ENCODE measurements at regions not wholly inside any gene's neighbourhood (a gene's known extent, or its start where the extent isn't known, plus 50 kb on each side); places are given as distances from the start of the nearest gene placed in this dataset.

DNA sequence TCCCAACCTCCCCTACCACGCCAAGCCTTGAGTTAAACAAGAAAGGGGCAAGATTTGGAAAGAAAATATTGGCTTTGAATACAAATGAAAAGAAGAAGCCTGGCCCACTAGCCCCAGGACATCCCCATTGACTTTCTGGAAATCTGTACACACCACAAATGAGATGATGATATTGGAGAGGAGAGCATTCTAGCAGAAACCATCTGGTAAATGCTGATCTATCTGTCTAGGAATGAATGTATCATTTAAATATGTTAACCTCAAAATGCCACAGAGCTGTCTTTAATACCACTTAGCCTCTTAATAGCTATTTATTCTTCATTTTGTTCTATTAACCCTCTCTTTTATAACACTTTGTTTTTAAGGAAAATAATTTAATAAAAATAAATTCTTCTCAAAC is 270.2 kb upstream of the PDE4D start:
- no peak for DNase-seq
- Histone ChIP-seq H3K4me3 (no peak overlapping the region), H3K27ac (no peak overlapping the region), H3K27me3 (no peaks in the 10 kb centered on the region), H3K36me3 (no peaks in the 10 kb centered on the region), H3K4me1 (no peaks in the 10 kb centered on the region), H3K9me3 (peaks cover 0 to 3% (median 0%) of the 10 kb centered on the region in 4 donors)
- TF ChIP-seq POLR2AphosphoS5 (IDR thresholded peaks at IDR 0.05), result no peak
- TF ChIP-seq, protein P1, sequence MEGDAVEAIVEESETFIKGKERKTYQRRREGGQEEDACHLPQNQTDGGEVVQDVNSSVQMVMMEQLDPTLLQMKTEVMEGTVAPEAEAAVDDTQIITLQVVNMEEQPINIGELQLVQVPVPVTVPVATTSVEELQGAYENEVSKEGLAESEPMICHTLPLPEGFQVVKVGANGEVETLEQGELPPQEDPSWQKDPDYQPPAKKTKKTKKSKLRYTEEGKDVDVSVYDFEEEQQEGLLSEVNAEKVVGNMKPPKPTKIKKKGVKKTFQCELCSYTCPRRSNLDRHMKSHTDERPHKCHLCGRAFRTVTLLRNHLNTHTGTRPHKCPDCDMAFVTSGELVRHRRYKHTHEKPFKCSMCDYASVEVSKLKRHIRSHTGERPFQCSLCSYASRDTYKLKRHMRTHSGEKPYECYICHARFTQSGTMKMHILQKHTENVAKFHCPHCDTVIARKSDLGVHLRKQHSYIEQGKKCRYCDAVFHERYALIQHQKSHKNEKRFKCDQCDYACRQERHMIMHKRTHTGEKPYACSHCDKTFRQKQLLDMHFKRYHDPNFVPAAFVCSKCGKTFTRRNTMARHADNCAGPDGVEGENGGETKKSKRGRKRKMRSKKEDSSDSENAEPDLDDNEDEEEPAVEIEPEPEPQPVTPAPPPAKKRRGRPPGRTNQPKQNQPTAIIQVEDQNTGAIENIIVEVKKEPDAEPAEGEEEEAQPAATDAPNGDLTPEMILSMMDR (IDR thresholded peaks at IDR 0.05), result no peak
- TF ChIP-seq EP300 (IDR thresholded peaks at IDR 0.05), result no peak
- no peak for TF ChIP-seq POLR2A (IDR thresholded peaks at IDR 0.05)
- WGBS, 5 donors, result 81 to 93% (median 86%) methylated on average over 1 of the region's 1 CpG
- intact Hi-C loops (cut with DNase I; ENCODE audit: low total_unique reads), result no loop called here

DNA sequence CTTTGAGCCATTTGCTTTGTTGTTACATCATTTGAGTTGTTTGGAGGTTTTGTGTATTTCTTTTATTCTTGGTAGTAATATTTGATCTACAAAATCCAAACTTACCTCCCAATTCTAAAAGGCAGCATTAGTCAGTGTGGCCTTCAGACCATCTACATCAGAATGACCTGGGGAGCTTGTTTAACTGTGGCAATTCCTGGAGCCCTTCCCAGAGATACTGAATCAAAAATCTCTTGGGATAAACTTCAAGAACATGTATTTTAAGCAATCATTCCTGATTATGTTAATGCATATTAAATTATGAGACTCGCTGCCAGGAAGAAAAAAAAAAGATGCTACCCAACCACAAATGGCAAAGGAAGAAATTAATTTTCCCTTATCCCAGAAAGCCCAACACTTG is 268.9 kb upstream of the PDE4D start:
- Histone ChIP-seq H3K27ac (no peak overlapping the region), H3K4me3 (no peak overlapping the region), H3K36me3 (no peaks in the 10 kb centered on the region), H3K9me3 (no peaks in the 10 kb centered on the region), H3K27me3 (no peaks in the 10 kb centered on the region), H3K4me1 (no peaks in the 10 kb centered on the region)
- TF ChIP-seq, protein P1 (IDR thresholded peaks at IDR 0.05), result no peak
- TF ChIP-seq POLR2AphosphoS5 (IDR thresholded peaks at IDR 0.05) (no peak), POLR2A (IDR thresholded peaks at IDR 0.05) (no peak), EP300 (IDR thresholded peaks at IDR 0.05) (no peak)
- 32 to 71% (median 60%) methylated on average over 1 of the region's 1 CpG for WGBS, 5 donors
- intact Hi-C loops (cut with DNase I; ENCODE audit: low total_unique reads), result no loop called here
- no peak for DNase-seq

DNA sequence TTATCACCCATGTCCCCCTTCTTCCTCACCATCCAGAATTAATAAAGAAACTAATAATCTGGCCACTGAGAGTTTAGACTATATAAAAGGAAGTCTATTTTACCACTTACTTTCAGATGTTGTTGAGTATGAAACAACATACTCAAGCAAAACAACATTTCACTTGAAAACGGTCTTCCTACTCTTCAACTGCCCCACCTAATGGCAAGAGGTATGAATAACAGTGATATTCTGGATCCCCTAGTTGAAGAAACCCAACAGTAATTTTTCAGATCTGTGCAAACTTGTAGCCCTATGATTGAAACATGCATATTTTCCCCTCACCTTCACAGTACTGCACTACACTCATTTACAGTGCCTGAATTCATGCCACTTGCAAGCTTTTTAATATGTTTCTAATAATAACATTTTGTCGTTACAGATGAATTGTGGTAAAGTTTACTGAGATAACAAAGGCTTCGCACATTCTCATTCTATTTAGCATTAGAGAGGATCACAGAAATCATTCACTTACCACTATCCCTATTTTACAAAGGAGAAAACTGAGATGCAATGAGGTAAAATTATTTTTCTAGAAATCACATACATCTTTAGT is 267.9 kb upstream of the PDE4D start:
- DNase-seq, result peak in 1 of 2 donors; percentile 27
- Histone ChIP-seq H3K27me3 (no peaks in the 10 kb centered on the region), H3K36me3 (no peaks in the 10 kb centered on the region), H3K4me1 (no peaks in the 10 kb centered on the region), H3K4me3 (no peak overlapping the region), H3K27ac (no peak overlapping the region), H3K9me3 (no peaks in the 10 kb centered on the region)
- intact Hi-C loops (cut with DNase I; ENCODE audit: low total_unique reads), result no loop called here
- TF ChIP-seq, protein P1 (IDR thresholded peaks at IDR 0.05), result peak in 4 of 7 experiments; percentile 9 to 31 (median 24)
- no peak for TF ChIP-seq EP300 (IDR thresholded peaks at IDR 0.05)
- WGBS, 5 donors, result 60 to 68% (median 64%) methylated on average over 3 of the region's 3 CpGs

DNA sequence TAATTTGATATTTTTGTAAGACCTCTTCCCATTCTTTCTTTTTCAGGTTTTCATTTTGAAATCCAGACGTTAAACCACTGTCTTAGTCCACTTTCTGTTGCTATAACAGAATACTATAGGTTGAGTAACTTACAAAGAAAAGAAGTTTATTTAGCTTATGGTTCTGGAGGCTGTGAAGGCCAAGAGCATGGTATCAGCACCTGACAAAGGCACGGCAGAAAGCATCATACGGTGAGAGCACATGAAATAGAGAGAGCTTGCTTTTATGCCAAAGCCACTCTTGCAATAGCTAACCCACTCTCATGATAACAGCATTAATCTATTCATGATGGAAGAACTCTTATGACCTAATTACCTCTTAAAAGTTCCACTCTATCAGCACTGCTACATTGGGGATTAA is 255.6 kb upstream of the PDE4D start:
- H3K4me3 ChIP-seq, result no peak overlapping the region
- TF ChIP-seq POLR2AphosphoS5 (IDR thresholded peaks at IDR 0.05) (no peak), EP300 (IDR thresholded peaks at IDR 0.05) (no peak), POLR2A (IDR thresholded peaks at IDR 0.05) (no peak)
- TF ChIP-seq, protein P1 (IDR thresholded peaks at IDR 0.05), result no peak
- no peak overlapping the region for H3K27ac ChIP-seq
- H3K36me3 ChIP-seq, result no peaks in the 10 kb centered on the region
- no peaks in the 10 kb centered on the region for H3K4me1 ChIP-seq
- intact Hi-C loops (cut with DNase I; ENCODE audit: low total_unique reads), result no loop called here
- H3K27me3 ChIP-seq, result no peaks in the 10 kb centered on the region
- no peak for DNase-seq
- peaks cover 0 to 7% (median 3%) of the 10 kb centered on the region in 4 donors for H3K9me3 ChIP-seq
- 53 to 89% (median 59%) methylated on average over 3 of the region's 3 CpGs for WGBS, 5 donors
